GM12891 (cell line): ENCODE measurements at regions not wholly inside any gene's neighbourhood (a gene's known extent, or its start where the extent isn't known, plus 50 kb on each side); places are given as distances from the start of the nearest gene placed in this dataset.

Experiments used
- PAX5 ChIP-seq: IDR thresholded peaks from 2 replicates; pipeline ENCODE4 v1.6.1; 2011; ENCODE audit warnings: low read length, moderate library complexity, mild to moderate bottlenecking; ENCODE audit not compliant: insufficient read depth, severe bottlenecking
- POLR2A ChIP-seq: IDR thresholded peaks from 2 replicates; pipeline ENCODE4 v1.6.1; 2011; ENCODE audit warnings: low read depth, low read length, control low read depth
- POLR2AphosphoS5 ChIP-seq: IDR thresholded peaks from 2 replicates; pipeline ENCODE4 v1.6.1; 2011; ENCODE audit warnings: low read depth, low read length, control low read depth
- POU2F2 ChIP-seq: IDR thresholded peaks from 2 replicates; pipeline ENCODE4 v1.6.1; 2011; ENCODE audit warnings: low read depth, mild to moderate bottlenecking, control low read depth, low read length, moderate library complexity
- SPI1 ChIP-seq: IDR thresholded peaks from 2 replicates; pipeline ENCODE4 v1.6.1; 2011; ENCODE audit warnings: low read depth, low read length, control low read depth
- TAF1 ChIP-seq: IDR thresholded peaks from 2 replicates; pipeline ENCODE4 v1.6.1; 2011; ENCODE audit warnings: low read depth, low read length, control low read depth

DNA sequence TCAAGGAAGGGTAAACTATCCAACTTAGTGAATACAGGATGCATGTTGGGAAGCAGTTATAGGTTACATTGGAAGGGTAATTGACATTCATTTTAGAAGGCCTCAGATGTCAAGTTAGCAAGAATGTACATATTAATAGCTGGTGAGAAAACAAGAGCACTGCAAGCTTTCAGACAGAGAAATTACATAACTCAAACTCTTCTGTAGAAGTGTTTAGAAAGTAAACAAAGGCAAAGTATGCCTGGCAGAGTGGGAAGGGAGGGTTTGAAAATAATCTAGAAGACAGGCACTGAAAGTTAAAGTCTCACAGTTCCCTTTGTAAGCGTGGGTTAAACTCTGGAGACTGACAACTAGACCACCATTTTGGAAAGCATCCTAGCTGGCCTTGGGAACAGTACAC lies 406.2 kb downstream of the ANKRD50 start:
- no peak for TF ChIP-seq POLR2A
- no peak for TF ChIP-seq TAF1
- TF ChIP-seq POLR2AphosphoS5 = no peak
- no peak for TF ChIP-seq PAX5
- TF ChIP-seq SPI1 = no peak
- TF ChIP-seq POU2F2 = no peak
